HFF-Myc (cell line): ENCODE measurements at regions not wholly inside any gene's neighbourhood (a gene's known extent, or its start where the extent isn't known, plus 50 kb on each side); places are given as distances from the start of the nearest gene placed in this dataset.

ENCODE experiments used
- DNase-seq: peaks from one replicate; pipeline ENCODE4 v3.0.0-alpha.2; 2011; ENCODE audit warnings: low read depth; ENCODE audit errors: extremely low read depth
- H3K4me3 ChIP-seq: replicated peaks from 2 replicates; pipeline ENCODE4 v1.5.1; 2011; ENCODE audit warnings: low read depth, mild to moderate bottlenecking, control low read depth, low read length
- TF ChIP-seq, protein P1 (sequence below): IDR thresholded peaks from 2 replicates; pipeline ENCODE4 v1.5.1; 2012; ENCODE audit warnings: mild to moderate bottlenecking, low read depth, low read length, control low read depth; ENCODE audit errors: missing control alignments

DNA sequence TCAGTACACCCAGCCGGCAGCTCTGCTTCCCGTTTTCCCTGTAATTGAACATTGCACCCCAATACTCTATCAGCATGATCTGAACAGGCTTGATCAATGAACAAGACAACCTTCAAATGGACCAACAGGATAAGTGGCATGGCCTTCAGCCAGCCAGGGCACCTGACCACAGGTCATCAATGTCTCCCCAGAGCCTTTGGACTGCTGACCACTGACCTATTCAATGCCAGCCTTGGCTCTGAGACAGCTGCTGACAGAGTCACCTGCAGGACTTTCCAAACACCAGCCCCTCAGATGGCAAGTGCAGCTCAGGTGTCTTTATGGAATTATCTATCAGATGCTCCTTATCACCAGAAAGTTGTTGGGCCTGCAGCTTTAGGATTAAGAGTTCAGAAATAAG, 462.9 kb upstream of the ASIC2 start:
- no peak for DNase-seq
- H3K4me3 ChIP-seq: no peak overlapping the region
- TF ChIP-seq, protein P1, sequence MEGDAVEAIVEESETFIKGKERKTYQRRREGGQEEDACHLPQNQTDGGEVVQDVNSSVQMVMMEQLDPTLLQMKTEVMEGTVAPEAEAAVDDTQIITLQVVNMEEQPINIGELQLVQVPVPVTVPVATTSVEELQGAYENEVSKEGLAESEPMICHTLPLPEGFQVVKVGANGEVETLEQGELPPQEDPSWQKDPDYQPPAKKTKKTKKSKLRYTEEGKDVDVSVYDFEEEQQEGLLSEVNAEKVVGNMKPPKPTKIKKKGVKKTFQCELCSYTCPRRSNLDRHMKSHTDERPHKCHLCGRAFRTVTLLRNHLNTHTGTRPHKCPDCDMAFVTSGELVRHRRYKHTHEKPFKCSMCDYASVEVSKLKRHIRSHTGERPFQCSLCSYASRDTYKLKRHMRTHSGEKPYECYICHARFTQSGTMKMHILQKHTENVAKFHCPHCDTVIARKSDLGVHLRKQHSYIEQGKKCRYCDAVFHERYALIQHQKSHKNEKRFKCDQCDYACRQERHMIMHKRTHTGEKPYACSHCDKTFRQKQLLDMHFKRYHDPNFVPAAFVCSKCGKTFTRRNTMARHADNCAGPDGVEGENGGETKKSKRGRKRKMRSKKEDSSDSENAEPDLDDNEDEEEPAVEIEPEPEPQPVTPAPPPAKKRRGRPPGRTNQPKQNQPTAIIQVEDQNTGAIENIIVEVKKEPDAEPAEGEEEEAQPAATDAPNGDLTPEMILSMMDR: no peak

DNA sequence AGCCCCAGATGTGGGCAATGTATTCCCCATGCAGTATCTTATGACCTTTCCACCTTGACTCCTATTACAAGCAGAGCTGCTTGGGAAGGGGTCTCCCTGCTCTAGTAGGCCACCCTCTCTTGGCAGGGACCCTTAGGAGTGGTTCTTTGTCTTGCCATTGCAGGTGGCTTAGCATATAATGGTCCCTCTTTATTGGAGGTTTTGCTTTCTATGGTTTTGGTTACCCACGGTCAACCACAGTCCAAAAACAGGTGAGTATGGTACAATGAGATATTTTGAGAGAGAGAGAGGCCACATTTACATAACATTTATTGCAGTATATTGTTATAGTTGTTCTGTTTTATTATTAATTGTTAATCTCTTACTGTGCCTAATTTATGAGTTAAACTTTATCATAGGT, 472.8 kb upstream of the ASIC2 start:
- TF ChIP-seq, protein P1: no peak
- DNase-seq: no peak
- no peak overlapping the region for H3K4me3 ChIP-seq

DNA sequence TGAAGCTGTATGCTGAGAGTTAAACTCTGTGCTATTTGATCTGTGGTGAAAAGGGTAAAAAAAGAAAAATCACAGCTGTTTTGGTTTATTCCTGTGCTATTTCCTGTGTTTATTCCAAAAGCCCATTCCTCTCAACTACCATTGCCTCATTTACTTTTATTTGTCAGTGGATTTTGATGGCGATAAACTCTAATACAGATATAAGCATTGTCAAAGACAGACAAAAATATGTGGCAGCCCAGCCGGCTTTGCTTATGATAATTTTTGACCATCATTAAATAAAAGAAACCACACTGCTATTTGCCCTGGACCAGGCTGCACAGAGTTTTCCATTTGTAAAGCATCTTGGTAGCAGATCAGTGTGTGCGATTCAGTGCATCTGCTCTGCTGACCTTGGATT, 473.6 kb upstream of the ASIC2 start:
- TF ChIP-seq, protein P1: no peak
- no peak overlapping the region for H3K4me3 ChIP-seq
- no peak for DNase-seq

GRCh38 chr17:33769066-33769465, 476.0 kb upstream of the ASIC2 start:
- TF ChIP-seq, protein P1: no peak
- DNase-seq: no peak
- no peak overlapping the region for H3K4me3 ChIP-seq

DNA sequence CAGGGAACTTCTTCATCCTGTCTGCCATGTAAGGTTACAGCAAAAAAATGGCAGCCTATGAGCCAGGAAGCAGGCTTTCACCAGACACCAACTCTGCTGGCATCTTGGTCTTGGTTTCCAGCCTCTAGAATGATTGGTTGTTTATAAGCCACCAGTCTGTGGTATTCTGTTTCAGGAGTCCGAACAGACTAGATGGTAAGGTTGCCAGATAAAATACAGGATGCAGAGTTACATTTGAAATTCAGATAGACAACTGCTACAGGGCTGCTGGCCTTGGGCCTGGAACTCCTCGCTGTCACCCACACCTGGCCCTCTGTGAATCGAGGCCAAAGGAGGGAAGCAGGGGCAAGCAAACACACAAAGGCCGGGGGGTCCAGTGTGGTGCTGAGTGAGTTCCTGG, 478.8 kb upstream of the CCL2 start:
- TF ChIP-seq, protein P1: no peak
- no peak overlapping the region for H3K4me3 ChIP-seq

GRCh38 chr17:33776903-33777302, 478.2 kb upstream of the CCL2 start:
- H3K4me3 ChIP-seq: no peak overlapping the region
- DNase-seq: no peak
- TF ChIP-seq, protein P1: no peak

More for the DNA sequence above, 478.8 kb upstream of the CCL2 start:
- DNase-seq: no peak

DNA sequence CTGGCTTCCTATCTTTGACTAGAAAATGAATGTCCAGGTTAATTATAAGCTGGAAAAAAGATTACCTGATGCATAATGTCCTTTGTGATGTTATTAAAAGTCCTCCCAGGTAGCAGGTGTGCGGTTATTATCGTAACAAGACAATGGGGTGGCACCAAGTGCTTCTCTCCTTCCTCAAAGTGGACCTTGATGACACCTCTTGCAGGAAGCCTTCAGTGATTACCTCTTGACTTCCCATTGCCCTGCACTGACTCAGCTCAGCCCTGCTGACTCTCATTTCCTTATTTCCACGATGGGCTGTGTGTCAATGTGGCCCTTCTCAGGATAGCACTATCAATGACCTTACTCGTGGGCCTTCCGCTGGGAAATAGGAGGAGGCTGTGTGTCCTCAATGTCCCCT, 477.4 kb upstream of the CCL2 start:
- DNase-seq: no peak
- TF ChIP-seq, protein P1: no peak
- no peak overlapping the region for H3K4me3 ChIP-seq
